ENCODE measurements at regions not wholly inside any gene's neighbourhood (a gene's known extent, or its start where the extent isn't known, plus 50 kb on each side); places are given as distances from the start of the nearest gene placed in this dataset.

GRCh38 chr2:236400046-236400574 lies 135.9 kb upstream of the ASB18 start:
- H3K4me3 ChIP-seq (replicated peaks in 1 of 2; ENCODE audit: low read depth in 2 of 2, low read length in 2 of 2), result no peak overlapping the region
- TF ChIP-seq, protein P1, sequence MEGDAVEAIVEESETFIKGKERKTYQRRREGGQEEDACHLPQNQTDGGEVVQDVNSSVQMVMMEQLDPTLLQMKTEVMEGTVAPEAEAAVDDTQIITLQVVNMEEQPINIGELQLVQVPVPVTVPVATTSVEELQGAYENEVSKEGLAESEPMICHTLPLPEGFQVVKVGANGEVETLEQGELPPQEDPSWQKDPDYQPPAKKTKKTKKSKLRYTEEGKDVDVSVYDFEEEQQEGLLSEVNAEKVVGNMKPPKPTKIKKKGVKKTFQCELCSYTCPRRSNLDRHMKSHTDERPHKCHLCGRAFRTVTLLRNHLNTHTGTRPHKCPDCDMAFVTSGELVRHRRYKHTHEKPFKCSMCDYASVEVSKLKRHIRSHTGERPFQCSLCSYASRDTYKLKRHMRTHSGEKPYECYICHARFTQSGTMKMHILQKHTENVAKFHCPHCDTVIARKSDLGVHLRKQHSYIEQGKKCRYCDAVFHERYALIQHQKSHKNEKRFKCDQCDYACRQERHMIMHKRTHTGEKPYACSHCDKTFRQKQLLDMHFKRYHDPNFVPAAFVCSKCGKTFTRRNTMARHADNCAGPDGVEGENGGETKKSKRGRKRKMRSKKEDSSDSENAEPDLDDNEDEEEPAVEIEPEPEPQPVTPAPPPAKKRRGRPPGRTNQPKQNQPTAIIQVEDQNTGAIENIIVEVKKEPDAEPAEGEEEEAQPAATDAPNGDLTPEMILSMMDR (IDR thresholded peaks at IDR 0.05; ENCODE audit: low read depth, low read length), result no peak
- DNase-seq (ENCODE audit: low read depth in 2 of 2), result no peak

GRCh38 chr2:236400594-236401360 lies 136.6 kb upstream of the ASB18 start:
- TF ChIP-seq, protein P1 (IDR thresholded peaks at IDR 0.05; ENCODE audit: low read depth, low read length), result no peak
- DNase-seq (ENCODE audit: low read depth in 2 of 2), result no peak
- H3K4me3 ChIP-seq (replicated peaks in 1 of 2; ENCODE audit: low read depth in 2 of 2, low read length in 2 of 2), result no peak overlapping the region

- TF ChIP-seq, protein P1 (IDR thresholded peaks at IDR 0.05; ENCODE audit: low read depth, low read length), result no peak
- no peak for DNase-seq (ENCODE audit: low read depth in 2 of 2)
- H3K4me3 ChIP-seq (replicated peaks in 1 of 2; ENCODE audit: low read depth in 2 of 2, low read length in 2 of 2), result no peak overlapping the region
Measured at GRCh38 chr2:236402033-236402790, 138.0 kb upstream of the ASB18 start.

DNA sequence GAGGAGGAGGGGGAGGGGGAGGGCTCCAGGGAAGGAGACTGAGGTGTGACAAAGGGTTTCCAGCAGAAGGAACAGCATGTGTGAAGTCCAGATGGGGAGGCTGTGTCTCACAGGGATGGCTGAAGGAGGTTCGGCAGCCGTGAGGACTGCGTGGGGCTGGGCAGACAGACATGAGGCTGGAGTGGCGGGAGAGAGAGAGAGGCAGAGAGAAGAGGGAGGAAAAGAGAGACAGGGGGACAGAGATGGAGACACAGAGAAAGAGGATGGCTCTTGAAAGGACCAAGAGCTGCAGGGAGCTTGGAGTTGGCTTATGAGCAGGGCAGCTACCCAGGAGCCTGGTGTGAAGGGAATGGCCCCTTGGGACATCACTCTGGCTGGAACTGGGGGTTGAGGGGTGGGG lies 138.9 kb upstream of the ASB18 start:
- DNase-seq (ENCODE audit: low read depth in 2 of 2), result no peak
- TF ChIP-seq, protein P1 (IDR thresholded peaks at IDR 0.05; ENCODE audit: low read depth, low read length), result no peak
- no peak overlapping the region for H3K4me3 ChIP-seq (replicated peaks in 1 of 2; ENCODE audit: low read depth in 2 of 2, low read length in 2 of 2)

DNA sequence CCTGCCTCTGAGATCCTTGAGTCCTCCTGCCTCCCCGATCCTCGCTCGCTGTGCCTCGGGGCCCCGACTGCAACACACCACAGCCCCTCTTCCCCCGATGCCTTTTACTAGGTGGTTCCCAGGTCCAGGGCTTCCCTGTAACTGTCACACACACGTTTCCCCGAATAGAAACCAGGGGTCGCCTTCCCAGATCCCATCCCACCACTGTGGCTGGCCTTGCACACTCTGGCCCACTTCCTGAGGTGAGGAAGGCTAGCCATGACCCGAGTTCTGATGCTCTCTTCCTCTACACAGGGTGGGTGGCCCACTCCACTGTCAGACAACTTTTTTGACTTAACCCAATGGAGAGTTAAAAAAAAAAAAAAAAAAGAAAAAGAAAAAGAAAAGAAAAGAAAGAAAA lies 139.6 kb upstream of the ASB18 start:
- TF ChIP-seq, protein P1 (IDR thresholded peaks at IDR 0.05; ENCODE audit: low read depth, low read length), result no peak
- no peak for DNase-seq (ENCODE audit: low read depth in 2 of 2)
- no peak overlapping the region for H3K4me3 ChIP-seq (replicated peaks in 1 of 2; ENCODE audit: low read depth in 2 of 2, low read length in 2 of 2)

DNA sequence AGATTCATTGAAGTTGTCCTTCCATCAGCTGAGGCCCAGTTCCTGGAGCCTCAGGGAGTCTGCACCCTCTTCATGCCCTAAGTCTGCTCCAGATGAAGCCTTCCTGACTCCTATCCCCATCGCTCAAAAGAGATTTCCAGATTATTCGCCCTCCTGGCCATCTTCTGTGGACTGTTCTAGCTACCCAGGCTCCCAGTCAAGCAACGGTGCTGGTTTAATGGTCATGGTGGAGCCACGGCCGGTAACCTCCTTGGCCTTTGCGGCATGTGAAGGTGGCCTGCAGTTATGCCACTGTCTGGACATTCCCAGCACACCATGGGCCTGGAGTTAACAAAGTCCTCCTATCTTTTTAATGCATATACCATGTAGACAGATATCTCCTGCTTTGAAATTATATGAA lies 140.1 kb upstream of the ASB18 start:
- no peak for DNase-seq (ENCODE audit: low read depth in 2 of 2)
- H3K4me3 ChIP-seq (replicated peaks in 1 of 2; ENCODE audit: low read depth in 2 of 2, low read length in 2 of 2), result no peak overlapping the region
- TF ChIP-seq, protein P1 (IDR thresholded peaks at IDR 0.05; ENCODE audit: low read depth, low read length), result no peak

Measured in cardiac fibroblast (primary cell).